HG03159 (cell line): ENCODE measurements at regions not wholly inside any gene's neighbourhood (a gene's known extent, or its start where the extent isn't known, plus 50 kb on each side); places are given as distances from the start of the nearest gene placed in this dataset.

ENCODE experiments used
- ATAC-seq: cut with Tn5 transposase; IDR thresholded peaks from one replicate; pipeline ENCODE4 v1.9.1; 2021; ENCODE audit warnings: mild to moderate bottlenecking, moderate library complexity; ENCODE audit not compliant: unreplicated experiment

- ATAC-seq: no peak
Observed at GRCh38 chr3:193754719-193755118, 161.7 kb downstream of the OPA1 start.

- no peak for ATAC-seq
Observed at GRCh38 chr3:193756536-193756935, 163.5 kb downstream of the OPA1 start.

- ATAC-seq: no peak
Observed at GRCh38 chr3:193757457-193757856, 164.4 kb downstream of the OPA1 start.

GRCh38 chr3:193761969-193762368 is 169.0 kb downstream of the OPA1 start:
- no peak for ATAC-seq

- no peak for ATAC-seq
Observed at GRCh38 chr3:193762657-193763056, 169.6 kb downstream of the OPA1 start.

GRCh38 chr3:193764959-193765358 is 172.0 kb downstream of the OPA1 start:
- no peak for ATAC-seq

- no peak for ATAC-seq
Observed at GRCh38 chr3:193767353-193768069, 174.5 kb downstream of the OPA1 start.

- no peak for ATAC-seq
Observed at GRCh38 chr3:193768070-193768394, 175.0 kb downstream of the OPA1 start.

GRCh38 chr3:193769437-193769836 is 176.4 kb downstream of the OPA1 start:
- ATAC-seq: no peak

- ATAC-seq: no peak
Observed at GRCh38 chr3:193771011-193771652, 178.1 kb downstream of the OPA1 start.

GRCh38 chr3:193771653-193772421 is 178.8 kb downstream of the OPA1 start:
- no peak for ATAC-seq

- ATAC-seq: no peak
Observed at GRCh38 chr3:193772422-193772763, 179.4 kb downstream of the OPA1 start.

GRCh38 chr3:193773266-193774220 is 180.5 kb downstream of the OPA1 start:
- no peak for ATAC-seq

- ATAC-seq: no peak
Observed at GRCh38 chr3:193774272-193774915, 181.4 kb downstream of the OPA1 start.

GRCh38 chr3:193774916-193775285 is 181.9 kb downstream of the OPA1 start:
- no peak for ATAC-seq

GRCh38 chr3:193775421-193776077 is 182.5 kb downstream of the OPA1 start:
- no peak for ATAC-seq

- no peak for ATAC-seq
Observed at GRCh38 chr3:193776626-193777358, 183.8 kb downstream of the OPA1 start.

- no peak for ATAC-seq
Observed at GRCh38 chr3:193777524-193777923, 184.5 kb downstream of the OPA1 start.

- ATAC-seq: no peak
Observed at GRCh38 chr3:193778676-193779075, 185.7 kb downstream of the OPA1 start.
